Suppressor macrophage treated with lipopolysaccharide for 1 hour (primary cell): ENCODE measurements at regions not wholly inside any gene's neighbourhood (a gene's known extent, or its start where the extent isn't known, plus 50 kb on each side); places are given as distances from the start of the nearest gene placed in this dataset.

ENCODE experiments used
- DNase-seq, 3 donors: peaks; one replicate each; pipeline ENCODE4 v3.0.0-alpha.2; 2020 to 2022

- DNase-seq = no peak
Measured at GRCh38 chr15:92305343-92305742, 88.3 kb upstream of the ST8SIA2 start.

- DNase-seq = peak; percentile 18 to 20 (median 19)
Measured at GRCh38 chr15:92306663-92307062, 87.0 kb upstream of the ST8SIA2 start.

GRCh38 chr15:92315144-92315543, 78.5 kb upstream of the ST8SIA2 start:
- no peak for DNase-seq

GRCh38 chr15:92315595-92316211, 78.0 kb upstream of the ST8SIA2 start:
- DNase-seq = no peak

- no peak for DNase-seq
Measured at GRCh38 chr15:92316586-92317295, 76.9 kb upstream of the ST8SIA2 start.

GRCh38 chr15:92320012-92320699, 73.5 kb upstream of the ST8SIA2 start:
- no peak for DNase-seq

GRCh38 chr15:92322566-92323355, 70.9 kb upstream of the ST8SIA2 start:
- no peak for DNase-seq

- no peak for DNase-seq
Measured at GRCh38 chr15:92323525-92323924, 70.2 kb upstream of the ST8SIA2 start.

GRCh38 chr15:92324101-92324963, 69.3 kb upstream of the ST8SIA2 start:
- DNase-seq = no peak

GRCh38 chr15:92326236-92326635, 67.4 kb upstream of the ST8SIA2 start:
- DNase-seq = no peak

GRCh38 chr15:92327033-92327432, 66.6 kb upstream of the ST8SIA2 start:
- no peak for DNase-seq

- DNase-seq = no peak
Measured at GRCh38 chr15:92328207-92328606, 65.5 kb upstream of the ST8SIA2 start.

GRCh38 chr15:92332125-92332899, 61.4 kb upstream of the ST8SIA2 start:
- DNase-seq = no peak

GRCh38 chr15:92333709-92334108, 60.0 kb upstream of the ST8SIA2 start:
- DNase-seq = no peak

- no peak for DNase-seq
Measured at GRCh38 chr15:92336419-92336987, 57.2 kb upstream of the ST8SIA2 start.

GRCh38 chr15:92339361-92339760, 54.3 kb upstream of the ST8SIA2 start:
- DNase-seq = no peak
